Activated CD8-positive, alpha-beta memory T cell treated with anti-CD3 and anti-CD28 coated beads, Interleukin-2, amount 50 U/mL, for 1 hour (primary cell): ENCODE measurements at regions not wholly inside any gene's neighbourhood (a gene's known extent, or its start where the extent isn't known, plus 50 kb on each side); places are given as distances from the start of the nearest gene placed in this dataset.
"Not testable (repeated sequence)": the region's sequence is repeated elsewhere in the genome, so short reads cannot be mapped to it uniquely, and the experiment has no call there.

Source experiments
- DNase-seq: peaks from one replicate; pipeline ENCODE4 v3.0.0-alpha.2; 2020; ENCODE audit errors: extremely low read depth

DNA sequence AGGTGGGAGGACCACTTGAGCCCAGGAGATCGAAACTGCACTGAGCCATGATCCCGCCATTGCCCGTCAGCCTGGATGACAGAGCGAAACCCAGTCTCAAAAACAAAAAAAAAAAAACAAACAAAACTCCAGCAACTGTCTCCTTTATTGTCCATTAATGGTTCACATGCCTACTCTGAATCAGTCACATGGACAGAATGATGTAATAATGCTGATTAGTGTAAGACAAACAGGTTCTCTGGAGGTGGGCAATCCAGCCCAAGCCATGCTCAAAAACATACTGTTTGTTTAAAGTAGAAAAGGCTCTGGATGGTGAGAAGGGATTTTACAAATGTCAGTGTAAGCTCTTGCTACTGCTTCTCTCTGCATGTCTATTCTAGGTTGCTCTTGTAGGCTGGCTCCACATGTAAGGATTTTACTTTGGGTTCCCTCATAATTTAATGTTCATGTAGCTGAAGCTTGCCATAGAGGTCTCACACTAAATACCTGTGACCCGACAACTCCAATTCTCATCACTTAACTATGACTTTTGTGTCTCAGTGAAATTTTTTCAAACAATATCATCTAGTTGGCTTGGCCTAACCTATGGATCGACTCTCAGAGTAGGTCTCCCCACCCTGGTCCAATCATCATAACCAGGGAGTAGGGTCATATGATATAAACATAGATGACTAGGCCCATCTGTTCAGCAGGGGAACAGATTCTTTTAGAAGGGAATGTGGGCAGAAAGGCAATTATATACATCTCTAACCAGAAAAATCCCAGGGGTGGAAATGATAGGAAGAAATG is 83.9 kb upstream of the SLC39A10 start:
- no peak for DNase-seq

DNA sequence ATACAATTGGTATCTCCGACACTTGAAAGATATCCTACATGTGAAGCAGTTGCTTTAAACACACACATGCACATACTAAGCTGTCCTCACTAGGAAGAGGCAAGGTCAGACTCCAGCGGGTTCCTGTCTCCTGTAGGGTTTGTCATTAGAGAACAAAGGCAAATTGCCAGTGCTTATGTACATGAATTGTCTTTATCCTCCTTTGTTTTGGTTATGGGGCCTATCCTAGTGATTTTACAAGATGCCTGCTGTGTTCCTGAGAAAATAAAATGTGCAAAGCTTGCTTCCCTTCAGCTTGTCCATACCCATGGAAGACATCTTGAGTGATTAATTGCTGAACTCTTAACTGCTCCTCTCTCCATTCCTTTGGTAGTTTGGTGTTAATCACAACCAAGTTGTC is 86.7 kb upstream of the SLC39A10 start:
- DNase-seq, result no peak

DNA sequence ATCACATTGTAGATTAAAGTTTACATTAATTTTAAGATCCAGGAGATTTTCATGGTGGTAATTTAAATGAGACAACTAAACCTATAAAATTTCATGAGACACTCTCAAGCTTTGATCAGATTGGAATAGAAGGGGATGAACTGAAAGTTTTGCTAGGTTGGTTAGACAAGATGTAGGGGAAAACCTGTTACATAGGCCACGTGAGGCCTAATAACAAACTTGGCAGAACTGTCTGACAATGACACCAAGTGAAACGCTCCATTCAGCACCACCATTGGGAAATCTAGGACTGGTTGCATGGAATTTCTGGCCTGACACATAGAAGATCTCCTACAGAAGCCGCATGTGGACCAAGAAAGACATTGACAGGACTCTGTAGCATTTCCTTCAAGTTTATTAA is 87.8 kb upstream of the SLC39A10 start:
- DNase-seq, result no peak

DNA sequence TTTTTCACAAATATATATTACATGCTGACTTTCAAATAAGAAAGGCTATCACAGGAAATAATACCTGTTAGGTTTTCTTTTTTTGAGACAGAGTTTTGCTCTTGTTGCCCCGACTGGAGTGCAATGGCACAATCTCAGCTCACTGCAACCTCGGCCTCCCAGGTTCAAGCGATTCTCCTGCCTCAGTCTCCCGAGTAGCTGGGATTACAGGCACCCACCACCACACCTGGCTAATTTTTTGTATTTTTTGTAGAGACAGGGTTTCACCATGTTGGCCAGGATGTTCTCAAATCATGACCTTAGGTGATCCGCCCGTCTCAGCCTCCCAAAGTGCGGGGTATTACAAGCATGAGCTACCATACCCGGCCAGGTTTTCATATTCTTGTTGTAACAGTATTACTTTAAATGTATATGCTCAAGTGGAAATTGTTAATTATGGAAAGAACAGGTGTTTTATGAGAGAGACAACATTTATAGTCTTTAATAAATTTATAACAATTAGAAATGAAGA is 92.3 kb upstream of the SLC39A10 start:
- not testable (repeated sequence) for DNase-seq

DNA sequence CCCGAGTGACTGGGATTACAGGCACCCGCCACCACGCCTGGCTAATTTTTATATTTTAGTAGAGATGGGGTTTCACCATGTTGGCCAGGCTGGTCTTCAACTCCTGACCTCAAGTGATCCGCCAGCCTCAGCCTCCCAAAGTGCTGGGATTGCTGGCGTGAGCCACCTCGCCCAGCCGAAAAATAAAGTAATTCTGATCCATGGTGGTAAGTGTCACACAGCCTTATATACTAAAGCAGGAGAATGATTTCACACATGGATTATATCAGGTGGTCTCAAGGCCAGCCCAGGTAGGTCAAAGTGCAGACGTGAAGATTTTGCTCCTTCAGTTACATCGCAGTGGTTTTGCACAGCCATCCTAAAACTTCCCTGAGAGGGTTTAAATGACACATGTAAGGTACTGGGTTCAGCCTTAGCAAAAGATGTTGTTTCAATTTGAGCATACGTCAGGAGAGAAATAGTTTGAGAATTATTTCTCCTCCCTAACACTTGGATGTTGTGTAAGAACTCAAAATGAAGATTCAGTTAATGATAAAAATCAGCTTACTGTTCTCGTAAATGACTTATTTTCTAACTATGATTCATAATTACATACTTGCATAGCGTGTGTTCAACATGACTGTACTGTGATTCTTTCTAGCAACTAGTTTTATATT is 93.0 kb upstream of the SLC39A10 start:
- no peak for DNase-seq

DNA sequence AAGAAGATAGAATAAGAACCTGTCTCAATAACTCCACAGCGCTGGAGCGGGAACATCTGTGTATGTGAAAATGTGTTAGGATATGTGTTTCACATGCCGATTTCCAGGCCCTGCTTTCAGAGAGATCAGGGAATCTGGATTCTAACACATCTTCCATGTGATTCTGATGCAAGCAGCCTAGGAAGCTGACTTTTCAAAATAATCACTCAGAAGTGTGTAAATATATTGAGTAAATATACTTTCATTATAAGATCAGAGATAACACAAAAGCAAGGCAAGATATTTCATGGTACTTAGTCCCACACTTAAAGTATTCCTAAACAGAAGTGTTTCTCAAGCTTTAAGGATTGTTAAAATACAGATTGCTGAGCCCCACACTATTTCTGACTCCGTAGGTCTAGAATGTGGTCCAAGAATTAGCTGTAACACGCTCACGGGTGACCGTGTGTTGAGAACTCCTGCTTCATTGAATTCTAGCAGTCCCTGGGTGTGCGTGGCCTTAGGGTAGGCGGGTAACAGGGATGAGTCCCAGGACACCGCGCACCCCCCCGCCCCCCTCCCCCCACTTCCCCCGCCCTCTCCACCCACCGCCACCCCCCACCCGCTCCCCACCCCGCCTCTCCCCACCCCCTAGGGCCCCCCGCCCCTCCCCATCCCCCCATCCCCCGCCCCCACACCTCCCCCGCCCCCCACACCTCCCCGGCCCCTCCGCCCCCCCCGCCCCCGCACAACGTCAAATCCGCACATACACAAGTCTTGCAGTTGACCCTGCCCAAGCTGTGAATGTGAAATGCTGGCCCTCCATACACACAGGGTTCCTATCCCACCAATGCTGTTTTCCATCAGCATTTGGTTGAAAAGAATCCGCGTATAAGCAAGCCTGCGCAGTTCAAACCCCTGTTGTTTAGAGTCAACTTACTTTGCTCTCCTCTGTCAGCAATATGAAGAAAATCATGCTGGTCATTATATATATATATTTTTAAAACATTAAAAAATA is 94.2 kb upstream of the SLC39A10 start:
- no peak for DNase-seq

DNA sequence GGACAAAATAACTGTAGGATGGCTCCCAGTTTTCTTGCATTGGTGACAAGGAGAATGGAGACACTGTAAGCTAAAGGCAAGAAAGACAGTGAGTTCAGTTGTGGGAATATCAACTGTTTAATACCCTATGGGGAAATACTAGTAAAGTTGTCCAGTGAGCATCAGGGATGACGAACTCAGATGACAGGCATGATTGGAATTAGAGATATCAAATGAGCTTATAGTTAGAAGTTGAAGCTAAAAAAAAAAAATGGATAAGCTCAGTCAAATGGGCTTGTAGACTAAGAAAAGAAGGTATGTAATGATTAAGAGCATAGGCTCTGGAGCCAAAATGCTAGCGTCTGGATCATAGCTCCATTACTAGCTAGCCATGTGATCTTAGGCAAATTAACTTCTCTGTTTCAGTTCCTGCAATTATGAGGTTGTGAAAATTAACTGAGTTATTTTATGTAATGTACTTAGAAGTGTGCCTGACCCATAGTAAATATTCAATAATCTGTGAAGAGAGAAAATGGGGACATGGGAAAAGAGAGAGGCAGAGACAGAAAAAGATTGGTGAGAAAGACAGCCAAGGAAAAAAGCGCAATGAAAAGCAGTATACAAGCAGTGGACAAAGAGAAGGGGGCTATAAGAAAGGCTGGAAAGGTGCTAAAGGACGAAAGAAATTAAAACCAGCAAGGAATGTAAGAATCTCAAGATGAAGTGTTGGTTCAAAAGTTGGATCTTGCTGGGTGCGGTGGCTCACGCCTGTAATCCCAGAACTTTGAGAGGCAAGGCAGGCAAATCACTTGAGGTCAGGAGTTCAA is 95.7 kb upstream of the SLC39A10 start:
- DNase-seq, result no peak

DNA sequence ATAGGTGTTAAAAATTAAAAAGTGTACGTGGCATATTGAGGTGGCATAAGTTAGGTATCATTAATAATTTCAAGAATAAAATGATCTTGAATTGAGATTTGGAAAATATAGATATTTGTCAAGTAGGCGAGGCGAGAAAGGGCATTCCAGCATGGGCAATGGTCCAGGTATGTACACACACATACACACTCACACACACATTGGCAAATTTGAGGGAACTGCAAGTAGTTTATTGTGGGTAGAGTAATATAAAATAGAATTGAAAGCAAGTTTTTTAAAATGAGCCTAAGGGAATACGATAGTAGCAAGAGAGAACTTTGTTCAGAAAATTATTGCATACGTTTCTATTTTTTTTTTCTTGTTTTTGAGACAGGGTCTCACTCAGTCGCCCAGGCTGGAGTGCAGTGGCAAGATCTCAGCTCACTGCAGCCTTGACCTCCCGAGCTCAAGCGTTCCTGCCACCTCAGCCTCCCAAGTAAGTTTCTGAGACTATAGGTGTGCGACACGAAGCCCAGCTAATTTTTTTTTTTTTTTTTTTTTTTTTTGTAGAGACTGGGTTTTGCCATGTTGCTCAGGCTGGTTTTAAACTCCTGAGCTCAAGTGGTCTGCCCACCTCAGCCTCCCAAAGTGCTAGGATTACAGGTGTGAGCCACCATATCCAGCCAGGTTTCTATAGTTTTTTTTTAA is 96.7 kb upstream of the SLC39A10 start:
- DNase-seq, result no peak

DNA sequence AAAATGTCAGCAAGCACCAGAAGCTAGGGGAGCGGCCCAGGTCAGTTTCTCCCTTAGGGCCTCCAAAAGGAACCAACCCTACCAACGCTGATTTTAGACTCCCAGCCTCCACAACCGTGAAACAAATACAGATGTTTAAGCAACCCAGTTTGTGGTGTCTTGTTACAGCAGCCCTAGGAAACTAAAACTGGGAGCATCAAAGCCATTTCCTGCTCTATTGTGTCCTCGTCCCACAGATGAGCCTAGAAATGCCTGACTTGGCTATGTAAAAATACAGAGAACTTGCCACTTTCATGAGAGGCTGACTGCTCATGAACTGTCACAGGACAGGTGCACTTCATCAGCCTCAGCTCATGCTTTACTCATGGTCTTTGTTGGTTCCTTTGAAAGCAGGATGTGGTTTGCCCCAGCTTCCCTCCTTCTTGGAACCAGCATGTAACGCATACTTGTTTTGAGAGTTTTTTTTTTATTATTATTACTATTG is 97.6 kb upstream of the SLC39A10 start:
- peak; percentile 52 for DNase-seq

DNA sequence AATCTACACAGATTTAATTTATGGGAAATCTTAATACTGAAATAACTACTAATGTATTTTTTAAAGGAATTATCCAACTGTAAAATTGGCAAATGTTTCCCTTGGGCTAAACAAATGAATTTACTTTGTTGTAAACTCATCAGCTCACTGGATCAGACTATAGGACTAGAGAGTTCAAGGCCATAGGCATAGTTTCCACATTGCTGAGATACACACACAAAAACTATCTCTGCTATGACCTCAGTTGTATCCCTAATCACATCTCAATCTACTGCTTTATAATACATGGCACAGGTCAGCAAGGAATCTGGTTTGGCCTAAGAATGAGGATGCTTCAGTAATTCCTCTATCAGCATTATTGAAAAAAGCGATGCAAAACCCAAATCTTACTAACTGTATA is 101.1 kb upstream of the SLC39A10 start:
- no peak for DNase-seq

DNA sequence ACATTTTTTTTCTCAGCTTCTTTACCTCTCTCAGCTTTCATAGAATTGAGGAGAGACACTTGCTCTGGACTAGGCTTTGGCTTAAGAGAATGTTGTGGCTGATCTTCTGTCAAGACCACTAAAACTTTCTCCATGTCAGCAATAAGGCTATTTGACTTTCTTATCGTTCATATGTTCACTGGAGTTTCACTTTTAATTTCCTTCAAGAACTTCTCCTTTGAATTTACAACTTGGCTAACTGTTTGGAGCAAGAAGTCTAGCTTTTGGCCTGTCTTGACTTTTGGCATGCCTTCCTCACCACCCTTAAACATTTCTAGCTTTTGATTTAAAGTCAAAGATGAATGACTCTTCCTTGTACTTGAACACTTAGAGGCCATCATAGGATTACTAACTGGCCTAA is 104.4 kb upstream of the SLC39A10 start:
- no peak for DNase-seq

DNA sequence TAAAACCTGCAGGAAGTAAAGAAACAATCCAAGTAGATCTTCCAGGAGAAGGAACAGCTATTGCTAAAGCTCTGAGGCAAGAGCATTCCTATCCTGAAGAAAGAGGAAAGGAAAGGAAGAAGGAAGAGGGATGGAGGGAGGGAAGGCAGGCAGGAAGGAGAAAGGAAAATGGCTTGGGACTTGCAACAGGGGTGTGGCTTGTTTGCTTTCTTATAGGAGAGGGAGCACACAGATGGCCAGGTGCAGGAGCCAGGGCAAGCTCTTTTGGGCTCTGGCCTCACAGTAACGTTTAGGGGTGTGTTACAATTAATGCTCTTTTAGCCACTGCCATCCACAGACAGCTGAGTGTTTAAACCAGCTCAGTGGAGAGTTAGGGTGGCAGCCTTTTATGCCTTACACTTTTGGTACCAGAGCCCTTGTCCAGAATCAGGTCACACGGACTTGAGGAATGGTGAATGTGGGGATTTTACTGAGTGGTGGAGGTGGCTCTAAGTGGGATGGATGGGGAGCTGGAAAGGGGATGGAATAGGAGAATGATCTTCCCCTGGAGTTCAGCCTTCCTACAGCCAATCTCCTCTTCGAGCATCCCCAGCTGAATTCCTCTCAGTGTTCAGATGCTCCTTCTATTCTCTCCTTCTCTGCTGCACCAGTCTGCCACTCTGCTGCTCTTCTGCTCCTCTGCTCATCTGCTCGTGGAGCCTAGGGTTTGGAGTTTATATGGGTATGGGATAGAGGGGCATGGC is 108.7 kb upstream of the SLC39A10 start:
- no peak for DNase-seq

DNA sequence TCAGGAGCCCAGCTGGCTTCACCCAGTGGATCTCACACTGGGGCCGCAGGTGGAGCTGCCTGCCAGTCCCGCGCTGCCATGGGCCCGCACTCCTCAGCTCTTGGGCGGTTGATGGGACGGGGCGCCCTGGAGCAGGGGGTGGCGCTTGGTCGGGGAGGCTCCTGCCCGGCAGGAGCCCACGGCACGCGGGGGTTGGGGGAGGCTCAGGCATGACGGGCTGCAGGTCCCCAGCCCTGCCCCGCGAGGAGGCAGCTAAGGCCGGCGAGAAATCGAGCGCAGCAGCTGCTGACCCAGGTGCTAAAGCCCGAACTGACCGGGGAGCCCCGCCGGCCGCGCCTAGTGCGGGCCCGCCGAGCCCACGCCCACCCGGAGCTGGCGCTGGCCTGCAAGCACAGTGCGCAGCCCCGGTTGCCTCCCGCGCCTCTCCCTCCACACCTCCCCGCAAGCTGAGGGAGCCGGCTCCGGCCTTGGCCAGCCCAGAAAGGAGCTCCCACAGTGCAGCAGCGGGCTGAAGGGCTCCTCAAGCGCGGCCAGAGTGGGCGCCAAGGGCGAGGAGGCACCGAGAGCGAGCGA is 109.7 kb upstream of the SLC39A10 start:
- not testable (repeated sequence) for DNase-seq

DNA sequence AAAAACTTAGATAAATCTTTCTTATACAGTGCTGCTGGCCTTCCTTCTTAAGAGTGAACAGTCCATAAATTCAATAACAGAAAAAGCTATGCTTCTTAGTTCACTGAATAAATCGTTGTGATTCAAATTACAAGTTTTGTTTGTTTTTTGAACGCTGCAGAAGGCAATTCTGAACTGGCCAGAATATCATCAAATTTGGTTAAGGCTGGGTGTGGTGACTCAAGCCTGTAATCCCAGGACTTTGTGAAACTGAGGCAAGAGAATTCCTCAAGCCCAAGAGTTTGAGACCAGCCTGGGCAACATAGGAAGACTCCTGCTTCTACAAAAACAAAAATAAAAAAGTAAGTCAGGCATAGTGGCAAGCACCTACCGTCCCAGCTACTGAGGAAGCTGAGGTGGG is 111.2 kb upstream of the SLC39A10 start:
- no peak for DNase-seq

DNA sequence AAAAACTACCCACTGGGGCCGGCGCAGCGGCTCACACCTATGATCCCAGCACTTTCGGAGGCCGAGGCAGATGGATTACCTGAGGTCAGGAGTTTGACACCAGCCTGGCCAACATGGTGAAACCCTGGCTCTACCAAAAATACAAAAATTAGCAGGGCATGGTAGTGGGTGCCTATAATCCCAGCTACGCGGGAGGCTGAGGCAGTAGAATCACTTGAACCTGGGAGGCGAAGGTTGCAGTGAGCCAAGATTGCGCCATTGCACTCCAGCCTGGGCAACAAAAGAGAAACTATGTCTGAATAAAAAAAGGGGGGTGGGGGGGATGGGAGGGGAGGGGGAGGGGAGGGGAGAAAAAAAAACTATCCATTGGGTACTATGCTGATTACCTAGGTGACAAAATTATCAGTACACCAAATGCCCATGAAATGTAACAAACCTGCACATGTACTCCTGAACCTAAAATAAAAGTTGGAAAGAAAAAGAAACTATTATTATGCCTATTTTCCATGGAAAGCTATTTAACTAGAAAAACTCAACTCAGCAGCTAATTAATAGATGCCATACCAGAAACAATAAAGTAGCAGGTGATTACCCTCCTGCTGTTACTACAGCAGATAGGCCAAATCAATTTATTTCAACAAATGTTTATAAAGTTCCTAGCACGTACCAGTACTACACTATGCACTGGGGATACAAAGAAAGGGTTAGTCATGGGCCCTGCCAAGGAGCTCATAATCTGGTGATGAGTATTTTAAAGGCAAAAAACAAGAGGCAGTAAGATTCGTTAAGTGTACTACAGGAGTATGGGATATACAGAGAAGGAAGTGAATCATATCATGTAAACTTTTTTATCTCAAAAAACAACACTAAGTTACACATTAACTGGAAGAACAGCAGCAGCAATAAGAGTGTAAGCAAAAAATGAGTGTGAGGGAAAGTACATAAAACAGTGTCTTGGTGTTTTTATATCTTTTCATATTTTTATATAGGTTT is 112.8 kb upstream of the SLC39A10 start:
- DNase-seq, result no peak

DNA sequence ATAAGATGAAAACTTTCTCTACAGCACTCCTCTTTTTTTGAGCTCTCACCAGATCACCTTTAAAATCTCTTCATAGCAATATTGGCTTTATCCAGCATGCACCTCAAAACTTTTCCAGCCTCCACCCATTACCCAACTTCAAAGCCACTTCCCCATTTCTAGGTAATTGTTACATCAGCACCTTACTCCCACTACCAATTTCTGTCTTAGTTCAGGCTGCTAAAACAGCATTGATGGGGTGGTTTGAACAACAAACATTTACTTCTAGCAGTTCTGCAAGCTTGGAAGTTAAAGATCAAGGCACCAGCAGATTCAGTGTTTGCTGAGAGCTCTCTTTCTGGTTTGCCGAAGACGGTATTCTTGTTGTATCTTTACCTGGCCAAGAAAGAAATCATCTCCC is 114.0 kb upstream of the SLC39A10 start:
- no peak for DNase-seq

DNA sequence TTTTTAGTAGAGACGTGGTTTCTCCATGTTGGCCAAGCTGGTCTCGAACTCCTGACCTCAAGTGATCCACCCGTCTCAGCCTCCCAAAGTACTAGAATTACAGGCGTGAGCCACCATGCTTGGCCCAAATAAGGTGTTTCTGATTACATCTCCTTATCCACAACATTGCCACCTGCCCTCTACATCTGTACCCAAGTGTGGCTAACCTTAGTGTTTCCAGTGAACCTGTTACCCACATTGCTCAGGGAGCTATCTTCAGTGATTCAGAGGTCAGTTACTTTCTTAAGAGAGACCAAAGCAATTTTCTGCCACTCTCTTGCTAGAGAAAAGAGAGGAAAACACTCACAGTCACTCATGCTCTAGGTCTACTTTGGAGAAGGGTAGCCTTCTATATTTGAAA is 115.0 kb upstream of the SLC39A10 start:
- DNase-seq, result no peak

DNA sequence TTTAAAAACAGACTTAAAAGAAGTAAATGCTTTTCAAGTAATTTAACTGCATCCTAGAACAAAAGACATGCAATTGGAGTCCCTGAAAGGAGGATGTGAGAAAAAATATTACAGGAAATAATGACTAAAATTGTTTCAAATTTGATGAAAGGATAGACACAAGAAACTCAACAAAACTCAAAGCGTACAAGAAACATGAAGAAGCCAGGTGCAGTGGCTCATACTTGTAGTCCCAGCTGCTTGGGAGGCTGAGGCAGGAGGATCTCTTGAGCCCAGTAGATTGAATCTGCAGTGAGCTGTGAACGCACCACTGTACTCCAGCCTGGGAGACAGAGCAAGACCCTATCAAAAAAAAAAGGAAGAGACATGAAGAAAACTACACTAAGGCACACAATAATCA is 118.1 kb upstream of the SLC39A10 start:
- DNase-seq, result no peak
